HepG2 (cell line): ENCODE measurements at regions not wholly inside any gene's neighbourhood (a gene's known extent, or its start where the extent isn't known, plus 50 kb on each side); places are given as distances from the start of the nearest gene placed in this dataset.

ENCODE experiments used
- ATAC-seq: fragments of 200-7000 bp; cut with Tn5 transposase; 3 replicates; pipeline ENCODE4 v1.9.1; 2020; ENCODE audit warnings: mild to moderate bottlenecking, moderate library complexity
- BruUV-seq: library from RNA; stranded (reverse); fragments of 400-500 nt; replicated peaks from 2 replicates; lab custom pipeline; 2021; lab: Mats Ljungman, UMichigan
- CTCF ChIA-PET: fragments of 300-600 bp; formaldehyde crosslinking; extraction: SDS; loops from one replicate; lab custom pipeline; 2021; ENCODE audit warnings: low total read pairs, inconsistent platforms, low intra/inter-chr PET ratio; lab: Yijun Ruan, JAX
- POLR2A ChIA-PET: fragments of 350-600 bp; sonication (Branson Sonifier 250); formaldehyde crosslinking; loops from one replicate; lab custom pipeline; 2020; ENCODE audit warnings: antibody characterized with exemption, inconsistent platforms; lab: Yijun Ruan, JAX
- DNase-seq: peaks from one replicate; pipeline ENCODE4 v3.0.0-alpha.2; 2015; ENCODE audit warnings: low spot score
- FAIRE-seq: peaks from 3 replicates; lab custom pipeline; 2011; peaks lifted over from hg19 to GRCh38; lab: Jason Lieb, UNC
- H2AFZ ChIP-seq: one replicate; pipeline ENCODE4 v1.6.1; 2011; ENCODE audit warnings: low read length, inconsistent platforms
- H3K27ac ChIP-seq: fragments of 300-600 bp; 3 replicates; pipeline ENCODE4 v1.8.0; 2011; ENCODE audit warnings: mixed run types, mild to moderate bottlenecking, mixed read lengths, low read length, inconsistent platforms; ENCODE audit not compliant: insufficient read depth; ENCODE audit errors: extremely low read length
- H3K27me3 ChIP-seq, 2 experiments: fragments of 200-600 bp in 1 of 2; 2 replicates in 1 of 2; 3 replicates in 1 of 2; pipeline versions ENCODE4 v1.6.0 to v1.8.0; 2011; ENCODE audit warnings: low read length in 2 of 2, mild to moderate bottlenecking in 2 of 2, moderate library complexity in 2 of 2, inconsistent platforms in 1 of 2; ENCODE audit not compliant: insufficient read depth in 2 of 2, control insufficient read depth in 1 of 2
- H3K36me3 ChIP-seq, 2 experiments: fragments of 200-600 bp in 1 of 2; replicated peaks in 1 of 2; 2 replicates in 1 of 2; 3 replicates in 1 of 2; pipeline versions ENCODE4 v1.5.1 to v1.8.0; 2011; ENCODE audit warnings: low read length in 2 of 2, inconsistent platforms in 1 of 2; ENCODE audit not compliant: insufficient read depth in 2 of 2, control insufficient read depth in 1 of 2
- H3K4me1 ChIP-seq: 2 replicates; pipeline ENCODE4 v1.5.1; 2012; ENCODE audit warnings: low read length, inconsistent platforms; ENCODE audit not compliant: insufficient read depth
- H3K4me2 ChIP-seq: 2 replicates; pipeline ENCODE4 v1.6.0; 2011; ENCODE audit warnings: low read depth, low read length, inconsistent platforms
- H3K4me3 ChIP-seq, 3 experiments: fragments of 200-600 bp in 1 of 3; sonication (generic), shearing (Covaris generic) in 1 of 3; replicated peaks in 1 of 3; 2 replicates each; pipeline ENCODE4 v1.5.1; 2011 to 2016; ENCODE audit warnings: low read length in 3 of 3, inconsistent platforms in 2 of 3, low read depth in 2 of 3, mild to moderate bottlenecking in 2 of 3, control low read depth in 1 of 3, mixed read lengths in 1 of 3; ENCODE audit not compliant: insufficient read depth in 1 of 3
- H3K79me2 ChIP-seq: one replicate; pipeline ENCODE4 v1.6.1; 2011; ENCODE audit warnings: low read length, inconsistent platforms; ENCODE audit not compliant: insufficient read depth
- H3K9ac ChIP-seq: 2 replicates; pipeline ENCODE4 v1.6.0; 2011; ENCODE audit warnings: mild to moderate bottlenecking, low read depth, low read length, inconsistent platforms; ENCODE audit not compliant: insufficient read depth
- H3K9me3 ChIP-seq: 2 replicates; pipeline ENCODE4 v1.5.1; 2012; ENCODE audit warnings: mild to moderate bottlenecking, low read length
- H4K20me1 ChIP-seq: 2 replicates; pipeline ENCODE4 v1.6.0; 2011; ENCODE audit warnings: inconsistent platforms, mild to moderate bottlenecking, low read length, moderate library complexity; ENCODE audit not compliant: insufficient read depth
- ATF4 ChIP-seq, 2 experiments: fragments of 450-650 bp in 1 of 2; sonication (generic) in 1 of 2; formaldehyde crosslinking; IDR thresholded peaks; 2 replicates each; pipeline versions ENCODE4 v1.5.0 to v1.8.0; 2020 to 2022; ENCODE audit warnings: mild to moderate bottlenecking in 1 of 2, missing genetic modification reagents in 1 of 2
- BCL6 ChIP-seq: IDR thresholded peaks from 2 replicates; pipeline ENCODE4 v1.6.1; 2016; ENCODE audit warnings: missing genetic modification reagents, missing compliant biosample characterization
- CEBPG ChIP-seq: IDR thresholded peaks from 2 replicates; pipeline ENCODE4 v1.6.1; 2016
- DMTF1 ChIP-seq: sonication (generic); formaldehyde crosslinking; IDR thresholded peaks from 2 replicates; pipeline ENCODE4 v1.4.0; 2020; ENCODE audit warnings: mild to moderate bottlenecking, missing genetic modification reagents
- DPF2 ChIP-seq: sonication (generic); formaldehyde crosslinking; IDR thresholded peaks from 2 replicates; pipeline ENCODE4 v1.4.0; 2020; ENCODE audit warnings: mild to moderate bottlenecking, low read depth, missing genetic modification reagents, borderline replicate concordance
- GATA4 ChIP-seq: sonication (generic); IDR thresholded peaks from 2 replicates; pipeline ENCODE4 v1.6.1; 2016; ENCODE audit warnings: antibody characterized with exemption, low read depth, borderline replicate concordance
- HNF1A ChIP-seq, 2 experiments: sonication (generic) in 1 of 2; formaldehyde crosslinking in 1 of 2; IDR thresholded peaks; 2 replicates each; pipeline versions ENCODE4 v1.4.0 to v1.6.1; 2016 to 2020; ENCODE audit warnings: borderline replicate concordance in 1 of 2, low read depth in 1 of 2, mild to moderate bottlenecking in 1 of 2, missing genetic modification reagents in 1 of 2
- MIER3 ChIP-seq: IDR thresholded peaks from 2 replicates; pipeline ENCODE4 v1.6.1; 2016; ENCODE audit warnings: missing compliant biosample characterization, borderline replicate concordance
- SOX13 ChIP-seq, 3 experiments: fragments of 450-650 bp in 1 of 3; sonication (generic) in 1 of 3; formaldehyde crosslinking in 1 of 3; IDR thresholded peaks in 2 of 3; conservative IDR thresholded peaks in 1 of 3; 2 replicates each; pipeline versions ENCODE4 v1.5.0 to v1.6.1; 2016 to 2020; ENCODE audit warnings: antibody characterized with exemption in 1 of 3, mild to moderate bottlenecking in 1 of 3, missing compliant biosample characterization in 1 of 3, missing genetic modification reagents in 1 of 3, moderate library complexity in 1 of 3
- ZNF484 ChIP-seq: sonication (generic); formaldehyde crosslinking; IDR thresholded peaks from 2 replicates; pipeline ENCODE4 v1.5.1; 2020; ENCODE audit warnings: mild to moderate bottlenecking, low read depth, missing genetic modification reagents, borderline replicate concordance
- ZNF552 ChIP-seq: sonication (generic); formaldehyde crosslinking; IDR thresholded peaks from 2 replicates; pipeline ENCODE4 v1.9.0; 2022; ENCODE audit warnings: missing genetic modification reagents, mild to moderate bottlenecking, borderline replicate concordance
- ZNF570 ChIP-seq: sonication (generic); formaldehyde crosslinking; IDR thresholded peaks from 2 replicates; pipeline ENCODE4 v1.4.0; 2020; ENCODE audit warnings: mild to moderate bottlenecking, missing genetic modification reagents, borderline replicate concordance
- WGBS: methylation state at CpG from one replicate; pipeline ENCODE4 v1.1.6; 2017; ENCODE audit warnings: low lambda C conversion rate; 5-methylcytosine and 5-hydroxymethylcytosine counted together
- in situ Hi-C: cut with HindIII; loops from 2 replicates; pipeline ENCODE4 v1.10.0; 2017; ENCODE audit warnings: low pct_unique_long_range_greater_than_20kb; ENCODE audit not compliant: extremely low pct_ligation_motif_present
- intact Hi-C: fragments of 100-400 bp; cut with micrococcal nuclease; formaldehyde crosslinking; loops from one replicate; pipeline ENCODE4 v1.10.0; 2022; ENCODE audit not compliant: unreplicated experiment

- TF ChIP-seq ZNF552 (no peak), DMTF1 (CRISPR knock-in tag) (no peak)
These were observed 390.9 kb upstream of the SGCG start (continued) for GRCh38 chr13:22789916-22790315.

- BruUV-seq, result no TSS peak
- H3K4me2 ChIP-seq, result peak overlapping the region; percentile 59
- H3K79me2 ChIP-seq, result no peaks in the 10 kb centered on the region
- H3K9me3 ChIP-seq, result no peaks in the 10 kb centered on the region
- peak; percentile 96 for FAIRE-seq
- intact Hi-C loops, result loop anchor here (5.0 to 10.0 kb wide), 3 partner anchors 949 to 1499 kb away; no protein-coding TSS in a partner anchor
- peak; percentile 99 for DNase-seq
- no peaks in the 10 kb centered on the region for H4K20me1 ChIP-seq
- H3K27ac ChIP-seq, result peak overlapping the region; percentile 62
- no peaks in the 10 kb centered on the region for H3K27me3 ChIP-seq
- peaks cover 62% of the 10 kb centered on the region for H3K4me1 ChIP-seq
- 5% methylated on average over 8 of the region's 10 CpGs for WGBS
- in situ Hi-C loops, result loop anchor here (25.0 kb wide), 1 partner anchor 1181 kb away; the partner anchor contains the start of gene MICU2
- H3K9ac ChIP-seq, result peak overlapping the region; percentile 51; the same call in 1 of the 2 replicates
- peak overlapping the region in 1 of 3 experiments; percentile 31; a peak in 2 of 6 replicates for H3K4me3 ChIP-seq
- H3K36me3 ChIP-seq, result no peaks in the 10 kb centered on the region
- CTCF ChIA-PET, result no interaction called here
- POLR2A ChIA-PET, result no interaction called here
- no peak overlapping the region for H2AFZ ChIP-seq
- ATAC-seq, result peak; percentile 95
- TF ChIP-seq MIER3 (CRISPR knock-in tag), result peak; percentile 21; the same call in 1 of the 2 replicates
- no peak for TF ChIP-seq ZNF484 (CRISPR knock-in tag)
- peak in 1 of 2 experiments; percentile 84; a peak in 2 of 4 replicates for TF ChIP-seq ATF4 (CRISPR knock-in tag; IDR thresholded peaks at IDR 0.05)
- TF ChIP-seq ZNF570, result no peak
- peak; percentile 77 for TF ChIP-seq BCL6 (CRISPR knock-in tag)
- TF ChIP-seq SOX13 (IDR thresholded peaks at IDR 0.05), result peak; percentile 63; the same call in 1 of the 2 replicates
- TF ChIP-seq SOX13 (CRISPR knock-in tag; conservative IDR thresholded peaks at IDR 0.05 in 1 of 2, IDR thresholded peaks at IDR 0.05 in 1 of 2), result peak in 1 of 2 experiments; percentile 92; a peak in 2 of 4 replicates
- TF ChIP-seq DPF2 (CRISPR knock-in tag), result 0 out of 2 replicates have a peak, but pooled peaks have one; percentile 29
- peak; percentile 65 for TF ChIP-seq CEBPG (CRISPR knock-in tag)
- TF ChIP-seq GATA4, result peak; percentile 34; the same call in 1 of the 2 replicates
- TF ChIP-seq HNF1A (IDR thresholded peaks at IDR 0.05; ENCODE audit: low read depth), result no peak
- TF ChIP-seq HNF1A (CRISPR knock-in tag; IDR thresholded peaks at IDR 0.05; ENCODE audit: borderline replicate concordance), result peak; percentile 24; the same call in 1 of the 2 replicates
These were observed 387.1 kb upstream of the SGCG start for GRCh38 chr13:22793598-22794134.
